GM18499 (cell line): ENCODE measurements at regions not wholly inside any gene's neighbourhood (a gene's known extent, or its start where the extent isn't known, plus 50 kb on each side); places are given as distances from the start of the nearest gene placed in this dataset.
"Not testable (repeated sequence)": the region's sequence is repeated elsewhere in the genome, so short reads cannot be mapped to it uniquely, and the experiment has no call there.

ENCODE experiments used
- ATAC-seq: cut with Tn5 transposase; IDR thresholded peaks from one replicate; pipeline ENCODE4 v1.9.1; 2021; ENCODE audit warnings: moderate number of reproducible peaks; ENCODE audit not compliant: insufficient read depth, unreplicated experiment

- not testable (repeated sequence) for ATAC-seq
These were observed 77.6 kb downstream of the HHIPL2 start for GRCh38 chr1:222470252-222470805.

GRCh38 chr1:222466150-222466865 is 81.6 kb downstream of the HHIPL2 start:
- no peak for ATAC-seq

- no peak for ATAC-seq
These were observed 82.5 kb downstream of the HHIPL2 start for GRCh38 chr1:222465211-222466041.

GRCh38 chr1:222464841-222465210 is 83.1 kb downstream of the HHIPL2 start:
- ATAC-seq: no peak

- no peak for ATAC-seq
These were observed 84.7 kb downstream of the HHIPL2 start for GRCh38 chr1:222463059-222463730.

GRCh38 chr1:222462601-222463000 is 85.3 kb downstream of the HHIPL2 start:
- no peak for ATAC-seq

- ATAC-seq: no peak
These were observed 86.0 kb downstream of the HHIPL2 start for GRCh38 chr1:222461941-222462340.

- ATAC-seq: no peak
These were observed 88.3 kb downstream of the HHIPL2 start for GRCh38 chr1:222459652-222460051.

- ATAC-seq: no peak
These were observed 90.4 kb downstream of the HHIPL2 start for GRCh38 chr1:222457513-222457912.

GRCh38 chr1:222457084-222457483 is 90.8 kb downstream of the HHIPL2 start:
- ATAC-seq: no peak

GRCh38 chr1:222455188-222455879 is 92.6 kb downstream of the HHIPL2 start:
- peak; percentile 89 for ATAC-seq

GRCh38 chr1:222454782-222455181 is 93.1 kb downstream of the HHIPL2 start:
- ATAC-seq: no peak

GRCh38 chr1:222454186-222454585 is 93.7 kb downstream of the HHIPL2 start:
- no peak for ATAC-seq

- no peak for ATAC-seq
These were observed 95.9 kb downstream of the HHIPL2 start for GRCh38 chr1:222452031-222452430.

- no peak for ATAC-seq
These were observed 104.3 kb downstream of the HHIPL2 start for GRCh38 chr1:222443566-222443965.

- ATAC-seq: no peak
These were observed 106.8 kb downstream of the HHIPL2 start for GRCh38 chr1:222441066-222441465.

GRCh38 chr1:222424826-222425225 is 123.1 kb downstream of the HHIPL2 start:
- no peak for ATAC-seq

GRCh38 chr1:222421380-222421779 is 126.5 kb downstream of the HHIPL2 start:
- no peak for ATAC-seq

GRCh38 chr1:222420633-222421032 is 127.3 kb downstream of the HHIPL2 start:
- ATAC-seq: no peak

GRCh38 chr1:222418654-222419053 is 129.2 kb downstream of the HHIPL2 start:
- no peak for ATAC-seq
